ENCODE measurements at regions not wholly inside any gene's neighbourhood (a gene's known extent, or its start where the extent isn't known, plus 50 kb on each side); places are given as distances from the start of the nearest gene placed in this dataset.

GRCh38 chr6:9523462-9523861 is 891.4 kb downstream of the TFAP2A start:
- intact Hi-C loops (cut with micrococcal nuclease; ENCODE audit: unreplicated experiment) (no loop called here), in situ Hi-C loops (cut with HindIII; ENCODE audit: low pct_unique_long_range_greater_than_20kb, low sequenced_read_pairs) (no loop called here)
- no TSS peak for BruUV-seq (replicated peaks)
- DNase-seq (ENCODE audit: low read depth, low spot score), result no peak
- POLR2A ChIA-PET, result no interaction called here
- no peak for ATAC-seq
- Histone ChIP-seq H3K4me1 (ENCODE audit: control insufficient read depth, insufficient read depth, low read length) (peaks cover 6% of the 10 kb centered on the region), H3K27ac (ENCODE audit: low read length) (no peak overlapping the region; the same call in 1 of the 2 replicates), H3K4me3 (ENCODE audit: low read depth in 2 of 2, low read length in 2 of 2) (no peak overlapping the region), H3K36me3 (ENCODE audit: control insufficient read depth, insufficient read depth, low read length) (no peaks in the 10 kb centered on the region), H3K27me3 (ENCODE audit: control insufficient read depth, insufficient read depth, low read length) (no peaks in the 10 kb centered on the region), H3K9me3 (ENCODE audit: control insufficient read depth, insufficient read depth, low read depth, low read length) (peaks cover 8% of the 10 kb centered on the region; the same call in 1 of the 2 replicates)
- CTCF ChIA-PET, result no interaction called here
- no peak for TF ChIP-seq TCF7L2 (IDR thresholded peaks at IDR 0.05; ENCODE audit: low read depth, low read length)
- no peak for TF ChIP-seq POLR2AphosphoS5 (IDR thresholded peaks at IDR 0.05; ENCODE audit: low read depth, low read length)
- TF ChIP-seq SIN3A (IDR thresholded peaks at IDR 0.05; ENCODE audit: borderline replicate concordance, insufficient read depth, low read depth, low read length), result no peak
- TF ChIP-seq CTCF (IDR thresholded peaks at IDR 0.05), result no peak
- no peak for TF ChIP-seq REST (IDR thresholded peaks at IDR 0.05; ENCODE audit: insufficient read depth in 1 of 2, low read depth in 2 of 2, low read length in 1 of 2)

- in situ Hi-C loops (cut with HindIII; ENCODE audit: low pct_unique_long_range_greater_than_20kb, low sequenced_read_pairs) (no loop called here), intact Hi-C loops (cut with micrococcal nuclease; ENCODE audit: unreplicated experiment) (no loop called here)
These were observed 892.8 kb downstream of the TFAP2A start for GRCh38 chr6:9522101-9522500.

More at GRCh38 chr6:9522101-9522500, 892.8 kb downstream of the TFAP2A start:
- no peak overlapping the region for H3K27ac ChIP-seq (ENCODE audit: low read length)
- H3K27me3 ChIP-seq (ENCODE audit: control insufficient read depth, insufficient read depth, low read length), result no peaks in the 10 kb centered on the region
- H3K4me1 ChIP-seq (ENCODE audit: control insufficient read depth, insufficient read depth, low read length), result peaks cover 7% of the 10 kb centered on the region
- ChIA-PET POLR2A (no interaction called here), CTCF (no interaction called here)
- DNase-seq (ENCODE audit: low read depth, low spot score), result no peak
- no peaks in the 10 kb centered on the region for H3K36me3 ChIP-seq (ENCODE audit: control insufficient read depth, insufficient read depth, low read length)
- no TSS peak for BruUV-seq (replicated peaks)
- ATAC-seq, result no peak
- H3K9me3 ChIP-seq (ENCODE audit: control insufficient read depth, insufficient read depth, low read depth, low read length), result peaks cover 7% of the 10 kb centered on the region; the same call in 1 of the 2 replicates
- no peak for TF ChIP-seq CTCF (IDR thresholded peaks at IDR 0.05)
- TF ChIP-seq TCF7L2 (IDR thresholded peaks at IDR 0.05; ENCODE audit: low read depth, low read length), result no peak
- no peak for TF ChIP-seq SIN3A (IDR thresholded peaks at IDR 0.05; ENCODE audit: borderline replicate concordance, insufficient read depth, low read depth, low read length)
- no peak for TF ChIP-seq POLR2AphosphoS5 (IDR thresholded peaks at IDR 0.05; ENCODE audit: low read depth, low read length)
- TF ChIP-seq REST (IDR thresholded peaks at IDR 0.05; ENCODE audit: insufficient read depth in 1 of 2, low read depth in 2 of 2, low read length in 1 of 2), result no peak
- no peak overlapping the region for H3K4me3 ChIP-seq (ENCODE audit: low read depth in 2 of 2, low read length in 2 of 2)

All from Panc1 (cell line).